Ectodermal cell (in vitro differentiated cells): ENCODE measurements at regions not wholly inside any gene's neighbourhood (a gene's known extent, or its start where the extent isn't known, plus 50 kb on each side); places are given as distances from the start of the nearest gene placed in this dataset.

ENCODE experiments used
- H3K27ac ChIP-seq: 2 replicates; pipeline ENCODE4 v1.7.0; 2013; ENCODE audit warnings: mild to moderate bottlenecking, low read depth, low read length; ENCODE audit not compliant: insufficient read depth, poor library complexity, severe bottlenecking
- H3K27me3 ChIP-seq: 2 replicates; pipeline ENCODE4 v1.7.0; 2013; ENCODE audit warnings: mild to moderate bottlenecking, low read length; ENCODE audit not compliant: insufficient read depth, control insufficient read depth, poor library complexity, severe bottlenecking
- H3K36me3 ChIP-seq: one replicate; pipeline ENCODE4 v1.7.0; 2013; ENCODE audit warnings: low read length; ENCODE audit not compliant: control insufficient read depth, insufficient read depth
- H3K4me1 ChIP-seq: one replicate; pipeline ENCODE4 v1.7.0; 2013; ENCODE audit warnings: low read length; ENCODE audit not compliant: control insufficient read depth, insufficient read depth
- H3K4me3 ChIP-seq: 2 replicates; pipeline ENCODE4 v1.7.0; 2013; ENCODE audit warnings: low read depth, low read length, control low read depth; ENCODE audit not compliant: insufficient read depth
- H3K9me3 ChIP-seq: 2 replicates; pipeline ENCODE4 v1.7.0; 2013; ENCODE audit warnings: mild to moderate bottlenecking, low read length, moderate library complexity; ENCODE audit not compliant: control insufficient read depth
- WGBS, 2 experiments: methylation state at CpG; one replicate each; pipeline ENCODE4 v1.1.7; 2013; ENCODE audit warnings: missing lambda C conversion rate in 2 of 2; 5-methylcytosine and 5-hydroxymethylcytosine counted together

- no peaks in the 10 kb centered on the region for H3K4me1 ChIP-seq
- WGBS, 2 experiments = 91% methylated on average over 7 of the region's 7 CpGs
- H3K4me3 ChIP-seq = no peak overlapping the region
- no peak overlapping the region for H3K27ac ChIP-seq
- no peaks in the 10 kb centered on the region for H3K27me3 ChIP-seq
- H3K9me3 ChIP-seq = no peaks in the 10 kb centered on the region
- H3K36me3 ChIP-seq = no peaks in the 10 kb centered on the region
Observed at GRCh38 chr2:80869858-80870438, 565.4 kb upstream of the LRRTM1 start.

- no peak overlapping the region for H3K4me3 ChIP-seq
- H3K4me1 ChIP-seq = no peaks in the 10 kb centered on the region
- no peaks in the 10 kb centered on the region for H3K27me3 ChIP-seq
- H3K36me3 ChIP-seq = no peaks in the 10 kb centered on the region
- no peaks in the 10 kb centered on the region for H3K9me3 ChIP-seq
- H3K27ac ChIP-seq = no peak overlapping the region
- 93% methylated on average over 4 of the region's 4 CpGs for WGBS, 2 experiments
Observed at GRCh38 chr2:80863147-80863714, 558.7 kb upstream of the LRRTM1 start.

GRCh38 chr2:80858965-80859364 is 554.4 kb upstream of the LRRTM1 start:
- Histone ChIP-seq H3K27ac (no peak overlapping the region), H3K4me1 (no peaks in the 10 kb centered on the region), H3K9me3 (no peaks in the 10 kb centered on the region), H3K36me3 (no peaks in the 10 kb centered on the region), H3K4me3 (no peak overlapping the region), H3K27me3 (no peaks in the 10 kb centered on the region)
- no CpG with 5 or more reads among the region's 1 CpG for WGBS, 2 experiments

- H3K27ac ChIP-seq = no peak overlapping the region
- H3K9me3 ChIP-seq = no peaks in the 10 kb centered on the region
- no peaks in the 10 kb centered on the region for H3K4me1 ChIP-seq
- no peak overlapping the region for H3K4me3 ChIP-seq
- no peaks in the 10 kb centered on the region for H3K36me3 ChIP-seq
- no peaks in the 10 kb centered on the region for H3K27me3 ChIP-seq
Observed at GRCh38 chr2:80856227-80856626, 551.7 kb upstream of the LRRTM1 start.

- WGBS, 2 experiments = 91 to 92% methylated on average over 1 of the region's 1 CpG
Observed at GRCh38 chr2:80854831-80855230, 550.3 kb upstream of the LRRTM1 start.

GRCh38 chr2:80852808-80853139 is 548.2 kb upstream of the LRRTM1 start:
- 11 to 41% methylated on average over 1 to 2 of the region's 2 CpGs for WGBS, 2 experiments
- H3K36me3 ChIP-seq = no peaks in the 10 kb centered on the region
- no peak overlapping the region for H3K4me3 ChIP-seq
- H3K27ac ChIP-seq = no peak overlapping the region
- no peaks in the 10 kb centered on the region for H3K27me3 ChIP-seq
- H3K4me1 ChIP-seq = no peaks in the 10 kb centered on the region
- no peaks in the 10 kb centered on the region for H3K9me3 ChIP-seq

More at GRCh38 chr2:80854831-80855230, 550.3 kb upstream of the LRRTM1 start:
- Histone ChIP-seq H3K27ac (no peak overlapping the region), H3K27me3 (no peaks in the 10 kb centered on the region), H3K36me3 (no peaks in the 10 kb centered on the region), H3K4me1 (no peaks in the 10 kb centered on the region), H3K9me3 (no peaks in the 10 kb centered on the region), H3K4me3 (no peak overlapping the region)

- 93 to 95% methylated on average over 4 of the region's 4 CpGs for WGBS, 2 experiments
- Histone ChIP-seq H3K4me3 (no peak overlapping the region), H3K27me3 (no peaks in the 10 kb centered on the region), H3K9me3 (no peaks in the 10 kb centered on the region), H3K36me3 (no peaks in the 10 kb centered on the region), H3K4me1 (no peaks in the 10 kb centered on the region), H3K27ac (no peak overlapping the region)
Observed at GRCh38 chr2:80852079-80852807, 547.7 kb upstream of the LRRTM1 start.

GRCh38 chr2:80830891-80831290 is 526.3 kb upstream of the LRRTM1 start:
- Histone ChIP-seq H3K36me3 (no peaks in the 10 kb centered on the region), H3K4me3 (no peak overlapping the region), H3K9me3 (no peaks in the 10 kb centered on the region), H3K27ac (no peak overlapping the region), H3K27me3 (no peaks in the 10 kb centered on the region), H3K4me1 (no peaks in the 10 kb centered on the region)
- WGBS, 2 experiments = 95% methylated on average over 5 of the region's 5 CpGs

- no peaks in the 10 kb centered on the region for H3K36me3 ChIP-seq
- 83 to 84% methylated on average over 4 of the region's 4 CpGs for WGBS, 2 experiments
- no peak overlapping the region for H3K4me3 ChIP-seq
- no peak overlapping the region for H3K27ac ChIP-seq
- no peaks in the 10 kb centered on the region for H3K4me1 ChIP-seq
- no peaks in the 10 kb centered on the region for H3K9me3 ChIP-seq
- no peaks in the 10 kb centered on the region for H3K27me3 ChIP-seq
Observed at GRCh38 chr2:80822999-80823398, 518.4 kb upstream of the LRRTM1 start.

- Histone ChIP-seq H3K9me3 (no peaks in the 10 kb centered on the region), H3K27ac (no peak overlapping the region), H3K4me1 (no peaks in the 10 kb centered on the region), H3K27me3 (no peaks in the 10 kb centered on the region), H3K36me3 (no peaks in the 10 kb centered on the region), H3K4me3 (no peak overlapping the region)
- 83 to 86% methylated on average over 1 of the region's 1 CpG for WGBS, 2 experiments
Observed at GRCh38 chr2:80815259-80815658, 510.7 kb upstream of the LRRTM1 start.
